IMR-90 (cell line): ENCODE measurements at regions not wholly inside any gene's neighbourhood (a gene's known extent, or its start where the extent isn't known, plus 50 kb on each side); places are given as distances from the start of the nearest gene placed in this dataset.

ENCODE experiments used
- ATAC-seq: fragments of 200-7000 bp; cut with Tn5 transposase; 2 replicates; pipeline ENCODE4 v1.9.1; 2020; ENCODE audit warnings: low read depth, mild to moderate bottlenecking, moderate library complexity
- BruUV-seq: library from RNA; stranded (reverse); fragments of 400-500 nt; replicated peaks from 2 replicates; lab custom pipeline; 2021; lab: Mats Ljungman, UMichigan
- CTCF ChIA-PET: fragments of 300-600 bp; formaldehyde crosslinking; extraction: SDS; loops from one replicate; lab custom pipeline; 2021; ENCODE audit warnings: antibody characterized with exemption; lab: Yijun Ruan, JAX
- POLR2A ChIA-PET: fragments of 300-600 bp; sonication (Branson Sonifier 250); formaldehyde crosslinking; loops from one replicate; lab custom pipeline; 2022; ENCODE audit warnings: antibody characterized with exemption; ENCODE audit not compliant: unreplicated experiment; lab: Charles Lee
- DNase-seq: peaks from one replicate; pipeline ENCODE4 v3.0.0; 2013
- H2AFZ ChIP-seq: replicated peaks from 2 replicates; pipeline ENCODE3; 2013; ENCODE audit warnings: low read length, mild to moderate bottlenecking; ENCODE audit not compliant: poor library complexity
- H2AK5ac ChIP-seq: 2 replicates; pipeline ENCODE4 v1.6.1; 2013; ENCODE audit warnings: low read depth, low read length, inconsistent platforms
- H2AK9ac ChIP-seq: replicated peaks from 2 replicates; pipeline ENCODE3; 2013; ENCODE audit warnings: mild to moderate bottlenecking, low read depth, low read length, moderate library complexity; ENCODE audit not compliant: poor library complexity
- H2BK120ac ChIP-seq: 2 replicates; pipeline ENCODE4 v1.6.1; 2013; ENCODE audit warnings: low read depth, low read length, inconsistent platforms
- H2BK15ac ChIP-seq: 3 replicates; pipeline ENCODE4 v1.6.1; 2013; ENCODE audit warnings: low read depth, low read length, inconsistent platforms
- H2BK20ac ChIP-seq: 2 replicates; pipeline ENCODE4 v1.6.1; 2013; ENCODE audit warnings: low read depth, mild to moderate bottlenecking, inconsistent platforms, low read length, moderate library complexity
- H2BK5ac ChIP-seq: 2 replicates; pipeline ENCODE4 v1.6.1; 2013; ENCODE audit warnings: mild to moderate bottlenecking, low read depth, low read length, inconsistent platforms; ENCODE audit not compliant: poor library complexity, severe bottlenecking
- H3K14ac ChIP-seq: replicated peaks from 2 replicates; pipeline ENCODE4 v1.6.1; 2013; ENCODE audit warnings: low read depth, low read length, inconsistent platforms
- H3K18ac ChIP-seq: 2 replicates; pipeline ENCODE4 v1.6.1; 2013; ENCODE audit warnings: low read depth, low read length, control low read depth
- H3K23ac ChIP-seq: 2 replicates; pipeline ENCODE4 v1.6.1; 2013; ENCODE audit warnings: low read depth, low read length, inconsistent platforms
- H3K27ac ChIP-seq: 2 replicates; pipeline ENCODE4 v1.5.1; 2013; ENCODE audit warnings: mild to moderate bottlenecking, control low read depth, low read length; ENCODE audit not compliant: insufficient read depth
- H3K27me3 ChIP-seq: 2 replicates; pipeline ENCODE4 v1.6.1; 2013; ENCODE audit warnings: low read length; ENCODE audit not compliant: control insufficient read depth, insufficient read depth
- H3K36me3 ChIP-seq: 2 replicates; pipeline ENCODE4 v1.6.1; 2013; ENCODE audit warnings: low read length, mixed read lengths; ENCODE audit not compliant: control insufficient read depth, insufficient read depth
- H3K4ac ChIP-seq: 2 replicates; pipeline ENCODE4 v1.6.1; 2013; ENCODE audit warnings: low read depth, low read length, inconsistent platforms
- H3K4me1 ChIP-seq: 2 replicates; pipeline ENCODE4 v1.6.1; 2013; ENCODE audit warnings: low read length, mixed read lengths; ENCODE audit not compliant: control insufficient read depth, insufficient read depth
- H3K4me2 ChIP-seq: 2 replicates; pipeline ENCODE4 v1.6.1; 2013; ENCODE audit warnings: low read depth, mild to moderate bottlenecking, control low read depth, low read length, moderate library complexity
- H3K4me3 ChIP-seq: 2 replicates; pipeline ENCODE4 v1.5.1; 2013; ENCODE audit warnings: low read depth, mild to moderate bottlenecking, control low read depth, low read length, moderate library complexity; ENCODE audit not compliant: insufficient read depth
- H3K56ac ChIP-seq: 2 replicates; pipeline ENCODE4 v1.6.1; 2013; ENCODE audit warnings: low read length, inconsistent platforms; ENCODE audit not compliant: insufficient read depth; ENCODE audit errors: extremely low read depth
- H3K79me1 ChIP-seq, 2 experiments: 2 replicates each; pipeline ENCODE4 v1.6.1; 2013; ENCODE audit warnings: low read length in 2 of 2, inconsistent platforms in 1 of 2, low read depth in 1 of 2
- H3K9ac ChIP-seq: 2 replicates; pipeline ENCODE4 v1.6.1; 2013; ENCODE audit warnings: low read depth, low read length, control low read depth
- H3K9me1 ChIP-seq: 2 replicates; pipeline ENCODE4 v1.6.1; 2013; ENCODE audit warnings: low read length, inconsistent platforms; ENCODE audit not compliant: insufficient read depth
- H3K9me3 ChIP-seq: 2 replicates; pipeline ENCODE4 v1.6.1; 2013; ENCODE audit warnings: low read length; ENCODE audit not compliant: control insufficient read depth, insufficient read depth
- H4K20me1 ChIP-seq: 2 replicates; pipeline ENCODE4 v1.6.1; 2013; ENCODE audit warnings: low read length, inconsistent platforms; ENCODE audit not compliant: insufficient read depth
- H4K5ac ChIP-seq: 2 replicates; pipeline ENCODE4 v1.6.1; 2013; ENCODE audit warnings: mild to moderate bottlenecking, low read depth, low read length, control low read depth
- H4K8ac ChIP-seq, 2 experiments: 2 replicates each; pipeline ENCODE4 v1.6.1; 2013; ENCODE audit warnings: low read depth in 2 of 2, low read length in 2 of 2, control low read depth in 1 of 2, inconsistent platforms in 1 of 2
- H4K91ac ChIP-seq: 2 replicates; pipeline ENCODE4 v1.6.1; 2013; ENCODE audit warnings: low read depth, low read length, inconsistent platforms; ENCODE audit not compliant: insufficient read depth
- BHLHE40 ChIP-seq: fragments of 150-350 bp; IDR thresholded peaks from 2 replicates; pipeline ENCODE4 v1.6.1; 2016; ENCODE audit warnings: mild to moderate bottlenecking, low read depth, low read length
- CEBPB ChIP-seq: IDR thresholded peaks from 2 replicates; pipeline ENCODE4 v1.6.1; 2012; ENCODE audit warnings: low read depth, low read length, improper control_type of control experiment
- CHD1 ChIP-seq: IDR thresholded peaks from 2 replicates; pipeline ENCODE4 v1.6.1; 2012; ENCODE audit warnings: low read depth, low read length, improper control_type of control experiment
- FOS ChIP-seq: fragments of 150-350 bp; IDR thresholded peaks from 2 replicates; pipeline ENCODE4 v1.6.1; 2016; ENCODE audit warnings: low read depth, low read length
- MAFK ChIP-seq: IDR thresholded peaks from 2 replicates; pipeline ENCODE4 v1.6.1; 2012; ENCODE audit warnings: low read depth, low read length, improper control_type of control experiment
- MAZ ChIP-seq: IDR thresholded peaks from 2 replicates; pipeline ENCODE4 v1.6.1; 2012; ENCODE audit warnings: low read depth, mild to moderate bottlenecking, low read length, improper control_type of control experiment, moderate library complexity, borderline replicate concordance
- MXI1 ChIP-seq: IDR thresholded peaks from 2 replicates; pipeline ENCODE4 v1.6.1; 2012; ENCODE audit warnings: low read depth, mild to moderate bottlenecking, low read length, moderate library complexity, borderline replicate concordance
- NFE2L2 ChIP-seq: fragments of 150-350 bp; IDR thresholded peaks from 2 replicates; pipeline ENCODE4 v1.6.1; 2016; ENCODE audit warnings: low read depth, mild to moderate bottlenecking, low read length
- POLR2A ChIP-seq: IDR thresholded peaks from 2 replicates; pipeline ENCODE4 v1.6.1; 2012; ENCODE audit warnings: mild to moderate bottlenecking, low read depth, low read length
- RAD21 ChIP-seq: IDR thresholded peaks from 2 replicates; pipeline ENCODE4 v1.6.1; 2012; ENCODE audit warnings: low read length, improper control_type of control experiment
- RCOR1 ChIP-seq: IDR thresholded peaks from 2 replicates; pipeline ENCODE4 v1.6.1; 2012; ENCODE audit warnings: mild to moderate bottlenecking, low read length, improper control_type of control experiment; ENCODE audit not compliant: insufficient replicate concordance
- RFX5 ChIP-seq: IDR thresholded peaks from 2 replicates; pipeline ENCODE4 v1.8.0; 2012; ENCODE audit warnings: low read depth, mild to moderate bottlenecking, low read length, moderate library complexity
- SMC3 ChIP-seq: fragments of 150-350 bp; IDR thresholded peaks from 2 replicates; pipeline ENCODE4 v1.6.1; 2016; ENCODE audit warnings: low read depth, mild to moderate bottlenecking, antibody characterized with exemption, low read length, moderate library complexity
- dilution Hi-C: fragments of 300-500 bp; cut with HindIII; formaldehyde crosslinking; loops from one replicate; pipeline ENCODE4 v1.14.3; 2018; ENCODE audit warnings: low sequenced_read_pairs; ENCODE audit not compliant: unreplicated experiment
- in situ Hi-C: fragments of 300-500 bp; cut with MboI; formaldehyde crosslinking; loops from 3 replicates; pipeline ENCODE4 v1.14.3; 2019; ENCODE audit warnings: low sequenced_read_pairs, inconsistent platforms, mixed read lengths
- intact Hi-C: fragments of 100-400 bp; cut with micrococcal nuclease; formaldehyde crosslinking; loops from 2 replicates; pipeline ENCODE4 v1.10.0; 2022
- TF ChIP-seq, protein P1 (sequence below): fragments of 150-350 bp; IDR thresholded peaks from 2 replicates; pipeline ENCODE4 v1.6.1; 2017; ENCODE audit warnings: mild to moderate bottlenecking, antibody characterized with exemption, low read length, low read depth
- TF ChIP-seq, protein P2 (sequence below): fragments of 150-350 bp; IDR thresholded peaks from 2 replicates; pipeline ENCODE4 v1.6.1; 2016; ENCODE audit warnings: low read depth, mild to moderate bottlenecking, low read length, moderate library complexity, borderline replicate concordance
- TF ChIP-seq, protein P3 (sequence below): conservative IDR thresholded peaks from 2 replicates; pipeline ENCODE4 v1.5.1; 2012; ENCODE audit warnings: mild to moderate bottlenecking, low read depth, low read length, improper control_type of control experiment

DNA sequence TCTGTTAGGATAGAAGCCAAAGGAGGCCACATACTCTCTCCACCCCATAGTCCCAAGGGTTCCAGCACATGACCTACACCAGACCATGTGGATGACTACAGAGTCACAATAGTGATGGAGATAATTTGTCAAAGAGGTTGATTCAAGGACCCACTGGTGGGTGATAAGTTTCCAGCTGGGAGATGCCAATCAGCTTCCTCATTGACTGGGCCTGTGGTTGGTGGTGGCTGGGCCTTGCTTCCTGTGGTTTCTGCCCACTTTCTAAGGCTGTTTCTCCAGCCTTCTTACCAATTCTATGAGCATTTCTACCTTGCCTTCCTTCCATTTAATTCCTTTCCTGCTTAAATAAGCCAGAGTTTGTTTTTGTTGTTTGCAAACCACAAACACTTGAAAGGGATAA lies 95.5 kb upstream of the CPEB2 start:
- Histone ChIP-seq H3K27me3 (peaks cover 14% of the 10 kb centered on the region; the same call in 1 of the 2 replicates), H4K8ac (no peak overlapping the region), H3K4me2 (no peak overlapping the region), H2BK5ac (no peak overlapping the region), H2BK15ac (no peak overlapping the region), H3K56ac (no peak overlapping the region), H3K18ac (no peak overlapping the region), H4K91ac (no peak overlapping the region), H2AK9ac (no peak overlapping the region), H4K5ac (no peak overlapping the region), H3K4me1 (0 out of 2 replicates have a peak, but pooled peaks cover 2% of the 10 kb centered on the region), H3K36me3 (no peaks in the 10 kb centered on the region), H3K9me1 (no peaks in the 10 kb centered on the region), H3K9ac (no peak overlapping the region), H2AK5ac (no peak overlapping the region), H2BK20ac (no peak overlapping the region), H3K23ac (no peak overlapping the region), H3K14ac (no peak overlapping the region), H3K27ac (no peak overlapping the region), H3K4ac (no peak overlapping the region), H2AFZ (no peak overlapping the region), H3K79me1 (no peaks in the 10 kb centered on the region), H3K9me3 (no peaks in the 10 kb centered on the region), H4K20me1 (no peaks in the 10 kb centered on the region), H2BK120ac (no peak overlapping the region), H3K4me3 (no peak overlapping the region)
- intact Hi-C loops, result no loop called here
- no peak for ATAC-seq
- CTCF ChIA-PET, result no interaction called here
- DNase-seq, result no peak
- no TSS peak for BruUV-seq
- TF ChIP-seq, protein P1, sequence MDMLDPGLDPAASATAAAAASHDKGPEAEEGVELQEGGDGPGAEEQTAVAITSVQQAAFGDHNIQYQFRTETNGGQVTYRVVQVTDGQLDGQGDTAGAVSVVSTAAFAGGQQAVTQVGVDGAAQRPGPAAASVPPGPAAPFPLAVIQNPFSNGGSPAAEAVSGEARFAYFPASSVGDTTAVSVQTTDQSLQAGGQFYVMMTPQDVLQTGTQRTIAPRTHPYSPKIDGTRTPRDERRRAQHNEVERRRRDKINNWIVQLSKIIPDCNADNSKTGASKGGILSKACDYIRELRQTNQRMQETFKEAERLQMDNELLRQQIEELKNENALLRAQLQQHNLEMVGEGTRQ, result no peak
- TF ChIP-seq RAD21, result no peak
- no peak for TF ChIP-seq POLR2A
- TF ChIP-seq NFE2L2, result no peak
- no peak for TF ChIP-seq CEBPB
- TF ChIP-seq CHD1, result no peak
- TF ChIP-seq, protein P2, sequence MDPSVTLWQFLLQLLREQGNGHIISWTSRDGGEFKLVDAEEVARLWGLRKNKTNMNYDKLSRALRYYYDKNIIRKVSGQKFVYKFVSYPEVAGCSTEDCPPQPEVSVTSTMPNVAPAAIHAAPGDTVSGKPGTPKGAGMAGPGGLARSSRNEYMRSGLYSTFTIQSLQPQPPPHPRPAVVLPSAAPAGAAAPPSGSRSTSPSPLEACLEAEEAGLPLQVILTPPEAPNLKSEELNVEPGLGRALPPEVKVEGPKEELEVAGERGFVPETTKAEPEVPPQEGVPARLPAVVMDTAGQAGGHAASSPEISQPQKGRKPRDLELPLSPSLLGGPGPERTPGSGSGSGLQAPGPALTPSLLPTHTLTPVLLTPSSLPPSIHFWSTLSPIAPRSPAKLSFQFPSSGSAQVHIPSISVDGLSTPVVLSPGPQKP, result no peak
- no peak for TF ChIP-seq RFX5
- no peak for TF ChIP-seq MAFK
- TF ChIP-seq BHLHE40, result no peak
- TF ChIP-seq FOS, result no peak
- TF ChIP-seq MAZ, result no peak
- no peak for TF ChIP-seq SMC3
- no peak for TF ChIP-seq RCOR1
- TF ChIP-seq, protein P3, sequence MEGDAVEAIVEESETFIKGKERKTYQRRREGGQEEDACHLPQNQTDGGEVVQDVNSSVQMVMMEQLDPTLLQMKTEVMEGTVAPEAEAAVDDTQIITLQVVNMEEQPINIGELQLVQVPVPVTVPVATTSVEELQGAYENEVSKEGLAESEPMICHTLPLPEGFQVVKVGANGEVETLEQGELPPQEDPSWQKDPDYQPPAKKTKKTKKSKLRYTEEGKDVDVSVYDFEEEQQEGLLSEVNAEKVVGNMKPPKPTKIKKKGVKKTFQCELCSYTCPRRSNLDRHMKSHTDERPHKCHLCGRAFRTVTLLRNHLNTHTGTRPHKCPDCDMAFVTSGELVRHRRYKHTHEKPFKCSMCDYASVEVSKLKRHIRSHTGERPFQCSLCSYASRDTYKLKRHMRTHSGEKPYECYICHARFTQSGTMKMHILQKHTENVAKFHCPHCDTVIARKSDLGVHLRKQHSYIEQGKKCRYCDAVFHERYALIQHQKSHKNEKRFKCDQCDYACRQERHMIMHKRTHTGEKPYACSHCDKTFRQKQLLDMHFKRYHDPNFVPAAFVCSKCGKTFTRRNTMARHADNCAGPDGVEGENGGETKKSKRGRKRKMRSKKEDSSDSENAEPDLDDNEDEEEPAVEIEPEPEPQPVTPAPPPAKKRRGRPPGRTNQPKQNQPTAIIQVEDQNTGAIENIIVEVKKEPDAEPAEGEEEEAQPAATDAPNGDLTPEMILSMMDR, result no peak
- no peak for TF ChIP-seq MXI1
- POLR2A ChIA-PET, result no interaction called here
- dilution Hi-C loops, result no loop called here
- in situ Hi-C loops, result no loop called here
